ENCODE measurements at regions not wholly inside any gene's neighbourhood (a gene's known extent, or its start where the extent isn't known, plus 50 kb on each side); places are given as distances from the start of the nearest gene placed in this dataset.

GRCh38 chr4:157882901-157883300, 289.9 kb downstream of the GASK1B start:
- POLR2A ChIA-PET = no interaction called here
- Histone ChIP-seq H2AFZ (ENCODE audit: low read depth) (no peak overlapping the region), H3F3A (replicated peaks; ENCODE audit: insufficient read depth) (no peaks in the 10 kb centered on the region), H3K36me3 (replicated peaks in 1 of 2; ENCODE audit: control insufficient read depth in 1 of 2, insufficient read depth in 2 of 2, low read length in 1 of 2) (no peaks in the 10 kb centered on the region), H3K79me2 (ENCODE audit: insufficient read depth) (no peaks in the 10 kb centered on the region), H3K27me3 (ENCODE audit: insufficient read depth) (no peaks in the 10 kb centered on the region), H3K27ac (ENCODE audit: low read depth in 2 of 2, low read length in 1 of 2) (no peak overlapping the region), H3K4me2 (no peak overlapping the region), H3K4me1 (ENCODE audit: control insufficient read depth in 1 of 2, insufficient read depth in 2 of 2, low read depth in 1 of 2, low read length in 1 of 2) (no peaks in the 10 kb centered on the region), H4K20me1 (ENCODE audit: insufficient read depth) (no peaks in the 10 kb centered on the region), H3K9me3 (no peaks in the 10 kb centered on the region), H3K4me3 (ENCODE audit: low read depth in 2 of 2, low read length in 1 of 2) (no peak overlapping the region), H3K9ac (no peak overlapping the region), H3K9me2 (no peaks in the 10 kb centered on the region)
- TF ChIP-seq IRF3 (IDR thresholded peaks at IDR 0.05; ENCODE audit: low read depth, low read length) = no peak
- no peak for DNase-seq
- CTCF ChIA-PET = no interaction called here

GRCh38 chr4:157880761-157881160, 292.1 kb downstream of the GASK1B start:
- Histone ChIP-seq H3K4me1 (ENCODE audit: control insufficient read depth in 1 of 2, insufficient read depth in 2 of 2, low read depth in 1 of 2, low read length in 1 of 2) (no peaks in the 10 kb centered on the region), H4K20me1 (ENCODE audit: insufficient read depth) (no peaks in the 10 kb centered on the region), H3K4me2 (no peak overlapping the region), H3K36me3 (replicated peaks in 1 of 2; ENCODE audit: control insufficient read depth in 1 of 2, insufficient read depth in 2 of 2, low read length in 1 of 2) (no peaks in the 10 kb centered on the region), H3K27ac (ENCODE audit: low read depth in 2 of 2, low read length in 1 of 2) (no peak overlapping the region), H3K4me3 (ENCODE audit: low read depth in 2 of 2, low read length in 1 of 2) (no peak overlapping the region), H3K79me2 (ENCODE audit: insufficient read depth) (no peaks in the 10 kb centered on the region), H3K27me3 (ENCODE audit: insufficient read depth) (no peaks in the 10 kb centered on the region), H2AFZ (ENCODE audit: low read depth) (no peak overlapping the region), H3K9ac (no peak overlapping the region), H3F3A (replicated peaks; ENCODE audit: insufficient read depth) (no peaks in the 10 kb centered on the region), H3K9me3 (no peaks in the 10 kb centered on the region), H3K9me2 (no peaks in the 10 kb centered on the region)
- WGBS (ENCODE audit: low lambda C conversion rate) = 39% methylated on average over 2 of the region's 2 CpGs
- TF ChIP-seq REST (IDR thresholded peaks at IDR 0.05; ENCODE audit: low read depth, low read length) (no peak), GATA2 (CRISPR knock-in tag; IDR thresholded peaks at IDR 0.05) (no peak), EP300 (IDR thresholded peaks at IDR 0.05; ENCODE audit: borderline replicate concordance in 1 of 2, low read depth in 1 of 2, low read length in 1 of 2) (no peak), SMC3 (IDR thresholded peaks at IDR 0.05; ENCODE audit: low read depth, low read length) (no peak), SIN3A (IDR thresholded peaks at IDR 0.05; ENCODE audit: borderline replicate concordance, low read depth, low read length) (no peak), NRF1 (IDR thresholded peaks at IDR 0.05; ENCODE audit: low read depth, low read length) (no peak), NFIC (IDR thresholded peaks at IDR 0.05; ENCODE audit: borderline replicate concordance) (no peak), TCF12 (IDR thresholded peaks at IDR 0.05) (no peak), RCOR1 (IDR thresholded peaks at IDR 0.05; ENCODE audit: low read length) (no peak), TAF1 (IDR thresholded peaks at IDR 0.05; ENCODE audit: borderline replicate concordance, low read depth, low read length) (no peak), TEAD4 (IDR thresholded peaks at IDR 0.05; ENCODE audit: borderline replicate concordance, insufficient read depth) (no peak), FOXM1 (IDR thresholded peaks at IDR 0.05; ENCODE audit: low read depth) (no peak), USF2 (IDR thresholded peaks at IDR 0.05; ENCODE audit: borderline replicate concordance, low read depth, low read length) (no peak), POLR2AphosphoS5 (IDR thresholded peaks at IDR 0.05; ENCODE audit: low read depth, low read length) (no peak), CTCF (IDR thresholded peaks at IDR 0.05) (no peak)
- ChIA-PET POLR2A (no interaction called here), CTCF (no interaction called here)
- DNase-seq = no peak
